Fibroblast of lung (primary cell): ENCODE measurements at regions not wholly inside any gene's neighbourhood (a gene's known extent, or its start where the extent isn't known, plus 50 kb on each side); places are given as distances from the start of the nearest gene placed in this dataset.
"Not testable (repeated sequence)": the region's sequence is repeated elsewhere in the genome, so short reads cannot be mapped to it uniquely, and the experiment has no call there.

Experiments
- DNase-seq, 2 donors: peaks; one replicate each; pipeline versions ENCODE4 v3.0.0 to v3.0.0-alpha.2; 2010; ENCODE audit warnings: low read depth in 2 of 2
- H2AFZ ChIP-seq: 2 replicates; pipeline ENCODE4 v1.5.1; 2012; ENCODE audit warnings: low read length, control low read depth, inconsistent platforms
- H3K27ac ChIP-seq: 2 replicates; pipeline ENCODE4 v1.5.1; 2011; ENCODE audit warnings: low read length, control low read depth; ENCODE audit not compliant: insufficient read depth
- H3K27me3 ChIP-seq: 2 replicates; pipeline ENCODE4 v1.5.1; 2011; ENCODE audit warnings: mild to moderate bottlenecking, low read length; ENCODE audit not compliant: control insufficient read depth, insufficient read depth
- H3K36me3 ChIP-seq: 2 replicates; pipeline ENCODE4 v1.5.1; 2011; ENCODE audit warnings: low read length; ENCODE audit not compliant: control insufficient read depth, insufficient read depth
- H3K4me1 ChIP-seq: 2 replicates; pipeline ENCODE4 v1.5.1; 2011; ENCODE audit warnings: low read length; ENCODE audit not compliant: control insufficient read depth, insufficient read depth; ENCODE audit errors: extremely low read depth
- H3K4me2 ChIP-seq: 2 replicates; pipeline ENCODE4 v1.5.1; 2011; ENCODE audit warnings: low read length, control low read depth; ENCODE audit not compliant: insufficient read depth; ENCODE audit errors: extremely low read depth
- H3K4me3 ChIP-seq, 4 experiments: fragments of 200-600 bp in 1 of 4; sonication (generic) in 1 of 4; replicated peaks in 1 of 4; 2 replicates each; pipeline ENCODE4 v1.5.1; 2011 to 2016; ENCODE audit warnings: low read length in 4 of 4, low read depth in 3 of 4, mild to moderate bottlenecking in 3 of 4, control low read depth in 2 of 4, inconsistent platforms in 1 of 4, mixed read lengths in 1 of 4; ENCODE audit not compliant: insufficient read depth in 1 of 4; ENCODE audit errors: control extremely low read depth in 1 of 4
- H3K79me2 ChIP-seq: 2 replicates; pipeline ENCODE4 v1.5.1; 2012; ENCODE audit warnings: mild to moderate bottlenecking, low read length, inconsistent platforms; ENCODE audit not compliant: control insufficient read depth, insufficient read depth
- H3K9ac ChIP-seq: 2 replicates; pipeline ENCODE4 v1.5.1; 2011; ENCODE audit warnings: mild to moderate bottlenecking, low read length, control low read depth; ENCODE audit not compliant: insufficient read depth
- H3K9me3 ChIP-seq: 2 replicates; pipeline ENCODE4 v1.5.1; 2012; ENCODE audit warnings: low read depth, low read length; ENCODE audit not compliant: control insufficient read depth, insufficient read depth
- H4K20me1 ChIP-seq: 2 replicates; pipeline ENCODE4 v1.5.1; 2011; ENCODE audit warnings: low read length; ENCODE audit not compliant: control insufficient read depth, insufficient read depth; ENCODE audit errors: extremely low read depth

DNA sequence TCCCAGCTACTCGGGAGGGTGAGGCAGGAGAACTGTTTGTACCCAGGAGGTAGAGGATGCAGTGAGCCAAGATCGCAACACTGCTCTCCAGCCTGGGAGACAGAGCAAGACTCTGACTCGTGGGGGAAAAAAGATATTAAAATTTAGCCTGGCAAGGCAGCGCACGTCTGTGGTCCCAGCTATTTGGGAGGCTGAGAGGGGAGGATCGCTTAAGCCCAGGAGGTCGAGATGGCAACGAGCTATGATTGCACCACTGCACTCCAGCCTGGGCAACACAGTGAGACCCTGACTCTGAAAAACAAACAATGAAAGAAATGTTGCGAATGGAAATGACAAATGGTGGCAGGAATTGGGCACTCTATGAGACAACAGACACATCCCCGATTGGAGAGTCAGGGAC is 137.2 kb upstream of the C1QTNF3 start:
- not testable (repeated sequence) for H3K36me3 ChIP-seq, H2AFZ ChIP-seq, H3K27ac ChIP-seq, DNase-seq, H3K79me2 ChIP-seq, H3K9me3 ChIP-seq, H3K27me3 ChIP-seq, H3K4me1 ChIP-seq, H4K20me1 ChIP-seq, H3K9ac ChIP-seq, H3K4me3 ChIP-seq, H3K4me2 ChIP-seq

DNA sequence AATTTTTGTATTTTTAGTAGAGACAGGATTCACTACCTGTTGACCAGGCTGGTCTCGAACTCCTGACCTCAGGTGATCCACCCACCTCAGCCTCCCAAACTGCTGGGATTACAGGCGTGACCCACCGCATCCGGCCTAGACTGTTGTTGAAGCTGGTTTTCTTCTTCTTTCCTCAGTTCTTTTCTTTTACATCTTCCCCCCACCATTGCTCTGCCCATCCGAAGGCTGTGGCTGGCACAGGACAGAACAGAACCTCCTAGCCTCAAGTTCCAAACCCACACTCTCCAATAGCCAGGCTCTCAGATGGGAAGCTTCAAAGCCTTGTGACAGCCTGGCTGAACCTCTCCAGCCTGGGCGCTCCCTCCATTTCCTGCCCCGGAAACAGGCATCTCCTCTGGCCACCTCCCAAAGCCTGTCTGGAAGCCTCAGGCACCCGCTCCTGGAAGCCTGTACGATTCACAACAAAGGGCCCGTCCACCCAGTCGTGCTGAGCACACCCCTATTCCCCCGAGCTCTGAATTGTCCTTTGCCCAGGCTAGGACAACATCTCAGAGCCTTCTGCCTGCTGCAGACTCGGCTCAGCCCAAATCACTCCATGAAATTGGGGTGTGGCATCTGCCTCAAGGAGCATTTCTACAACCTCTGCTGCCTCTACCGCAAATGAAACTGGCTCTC is 138.1 kb upstream of the C1QTNF3 start:
- not testable (repeated sequence) for H3K9ac ChIP-seq, H2AFZ ChIP-seq, H3K4me2 ChIP-seq, H3K27ac ChIP-seq, H3K36me3 ChIP-seq, H3K27me3 ChIP-seq, H4K20me1 ChIP-seq, H3K79me2 ChIP-seq, H3K9me3 ChIP-seq, DNase-seq, H3K4me3 ChIP-seq, H3K4me1 ChIP-seq

DNA sequence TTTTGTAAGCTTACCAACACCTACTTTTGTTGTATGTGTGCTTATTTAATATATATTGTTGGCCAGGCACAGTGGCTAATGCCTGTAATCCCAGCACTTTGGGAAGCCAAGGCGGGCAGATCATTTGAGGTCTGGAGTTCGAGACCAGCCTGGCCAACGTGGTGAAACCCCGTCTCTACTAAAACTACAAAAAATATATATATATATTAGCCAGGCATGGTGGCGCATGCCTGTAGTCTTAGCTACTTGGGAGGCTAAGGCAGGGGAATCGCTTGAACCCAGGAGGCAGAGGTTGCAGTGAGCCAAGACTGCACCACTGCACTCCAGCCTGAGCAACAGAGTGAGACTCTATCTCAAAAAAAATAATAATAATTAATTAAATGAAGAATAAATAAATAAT is 142.0 kb upstream of the C1QTNF3 start:
- not testable (repeated sequence) for H2AFZ ChIP-seq, DNase-seq, H3K27me3 ChIP-seq

DNA sequence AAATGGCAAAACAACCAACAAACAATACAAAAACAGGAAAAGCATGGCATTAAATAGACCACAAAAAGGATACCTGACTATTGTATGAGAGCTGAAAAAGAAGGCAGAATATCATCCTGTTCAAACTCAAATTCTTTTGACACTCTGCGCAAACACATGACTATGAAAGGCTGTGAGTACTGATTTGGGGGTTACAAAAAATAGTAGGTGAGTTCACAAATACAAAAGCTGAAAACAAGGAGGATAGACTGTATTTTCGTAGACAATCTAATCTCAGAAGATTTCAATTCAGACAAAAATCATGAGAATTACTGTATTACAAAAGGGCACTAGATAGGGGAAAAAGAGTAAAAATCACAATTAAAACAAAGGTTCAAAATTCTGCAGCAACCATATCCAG is 142.6 kb upstream of the C1QTNF3 start:
- not testable (repeated sequence) for H3K79me2 ChIP-seq, H3K27me3 ChIP-seq, DNase-seq, H3K36me3 ChIP-seq, H3K4me3 ChIP-seq, H3K4me1 ChIP-seq, H2AFZ ChIP-seq, H3K9ac ChIP-seq, H3K9me3 ChIP-seq, H3K4me2 ChIP-seq, H3K27ac ChIP-seq, H4K20me1 ChIP-seq

More for the DNA sequence above, 142.0 kb upstream of the C1QTNF3 start:
- not testable (repeated sequence) for H3K4me1 ChIP-seq, H4K20me1 ChIP-seq, H3K9me3 ChIP-seq, H3K9ac ChIP-seq, H3K4me3 ChIP-seq, H3K27ac ChIP-seq, H3K79me2 ChIP-seq, H3K4me2 ChIP-seq, H3K36me3 ChIP-seq

DNA sequence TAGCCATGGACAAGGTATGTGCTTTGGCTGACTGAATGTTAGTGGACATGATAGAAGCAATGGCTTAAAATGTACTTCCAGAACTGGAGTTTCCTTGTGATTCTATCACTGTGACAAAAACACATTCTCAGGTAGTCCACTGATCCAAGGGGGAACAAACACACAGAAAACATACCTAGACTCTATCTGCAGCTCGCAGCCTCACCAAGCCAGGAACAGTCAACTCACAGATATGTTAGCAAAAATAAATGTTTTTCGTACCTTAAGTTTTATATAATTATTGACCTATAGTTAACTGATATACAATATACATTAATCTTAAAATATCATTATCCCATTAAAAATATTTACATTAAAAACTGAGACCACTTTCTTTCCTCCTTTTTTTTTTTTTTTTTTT is 143.1 kb upstream of the C1QTNF3 start:
- H3K9me3 ChIP-seq, H3K4me1 ChIP-seq, H3K4me2 ChIP-seq, H3K27ac ChIP-seq, DNase-seq, H3K79me2 ChIP-seq, H3K9ac ChIP-seq, H3K36me3 ChIP-seq, H2AFZ ChIP-seq, H3K27me3 ChIP-seq, H4K20me1 ChIP-seq, H3K4me3 ChIP-seq: not testable (repeated sequence)

DNA sequence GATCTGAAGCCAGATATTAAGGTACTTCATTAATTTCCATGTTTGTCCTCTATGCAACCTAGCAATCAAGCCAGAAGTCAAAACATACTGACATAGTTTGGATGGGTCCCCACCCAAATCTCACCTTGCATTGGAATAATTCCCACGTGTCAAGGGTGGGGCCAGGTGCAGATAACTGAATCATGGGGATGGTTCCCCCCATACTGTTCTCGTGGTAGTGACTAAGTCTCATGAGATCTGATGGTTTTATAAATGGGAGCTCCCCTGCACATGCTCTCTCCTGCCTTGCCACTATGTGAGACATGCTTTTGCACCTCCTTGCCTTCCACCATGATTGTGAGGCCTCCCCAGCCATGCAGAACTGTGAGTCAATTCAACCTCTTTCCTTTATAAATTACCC is 143.9 kb upstream of the C1QTNF3 start:
- not testable (repeated sequence) for DNase-seq, H3K4me2 ChIP-seq, H3K36me3 ChIP-seq, H2AFZ ChIP-seq, H3K9ac ChIP-seq, H3K9me3 ChIP-seq, H3K27ac ChIP-seq, H3K4me3 ChIP-seq, H3K79me2 ChIP-seq, H3K27me3 ChIP-seq, H4K20me1 ChIP-seq, H3K4me1 ChIP-seq

DNA sequence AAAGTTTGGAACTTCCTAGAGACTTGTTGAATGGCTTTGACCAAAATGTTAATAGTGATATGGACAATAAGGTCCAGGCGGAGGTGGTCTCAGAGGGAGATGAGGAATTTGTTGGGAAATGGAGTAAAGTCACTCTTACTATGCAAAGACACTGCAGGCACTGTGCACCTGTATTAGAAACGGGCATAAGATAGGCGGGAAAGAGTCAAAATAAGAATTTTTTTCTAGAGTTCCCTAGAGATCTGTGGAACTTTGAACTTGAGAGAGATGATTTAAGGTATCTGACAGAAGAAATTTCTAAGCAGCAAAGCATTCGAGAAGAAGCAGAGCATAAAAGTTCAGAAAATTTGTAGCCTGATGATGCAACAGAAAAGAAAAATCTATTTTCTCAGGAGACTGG is 144.4 kb upstream of the C1QTNF3 start:
- not testable (repeated sequence) for H4K20me1 ChIP-seq, H3K9ac ChIP-seq, H3K9me3 ChIP-seq, H2AFZ ChIP-seq, H3K4me2 ChIP-seq, H3K4me3 ChIP-seq, H3K79me2 ChIP-seq, H3K27me3 ChIP-seq, DNase-seq, H3K4me1 ChIP-seq, H3K36me3 ChIP-seq, H3K27ac ChIP-seq
